WTC11 (cell line): ENCODE measurements at regions not wholly inside any gene's neighbourhood (a gene's known extent, or its start where the extent isn't known, plus 50 kb on each side); places are given as distances from the start of the nearest gene placed in this dataset.

Source experiments
- ATAC-seq: fragments of 200-7000 bp; cut with Tn5 transposase; 2 replicates; pipeline ENCODE4 v1.10.0; 2021; ENCODE audit warnings: mild to moderate bottlenecking, moderate library complexity
- CTCF ChIA-PET: fragments of 300-600 bp; sonication (Branson Sonifier 250); formaldehyde crosslinking; loops from one replicate; lab custom pipeline; 2021; ENCODE audit warnings: antibody characterized with exemption; lab: Charles Lee
- POLR2A ChIA-PET: fragments of 350-600 bp; sonication (Branson Sonifier 250); formaldehyde crosslinking; loops from one replicate; lab custom pipeline; 2021; ENCODE audit warnings: antibody characterized with exemption; lab: Charles Lee
- DNase-seq: peaks from one replicate; pipeline ENCODE4 v3.0.0; 2021; ENCODE audit warnings: low spot score
- H3K27ac Mint-ChIP-seq: 2 replicates; pipeline ENCODE4 v1.8.0; 2021; ENCODE audit warnings: mixed read lengths
- H3K27me3 Mint-ChIP-seq: 2 replicates; pipeline ENCODE4 v1.8.0; 2021; ENCODE audit warnings: low read depth, mild to moderate bottlenecking, moderate library complexity, mixed read lengths
- H3K36me3 Mint-ChIP-seq: 2 replicates; pipeline ENCODE4 v1.8.0; 2021; ENCODE audit warnings: mixed read lengths
- H3K4me1 Mint-ChIP-seq: 2 replicates; pipeline ENCODE4 v1.8.0; 2022; ENCODE audit warnings: mixed read lengths
- H3K4me3 Mint-ChIP-seq: 2 replicates; pipeline ENCODE4 v1.8.0; 2021; ENCODE audit warnings: mild to moderate bottlenecking, moderate library complexity, mixed read lengths
- H3K9me3 Mint-ChIP-seq: 2 replicates; pipeline ENCODE4 v1.8.0; 2021; ENCODE audit warnings: mixed read lengths
- ARID4B ChIP-seq: sonication (generic); formaldehyde crosslinking; IDR thresholded peaks from 2 replicates; pipeline ENCODE4 v1.8.0; 2023; ENCODE audit warnings: missing genetic modification reagents, mild to moderate bottlenecking, borderline replicate concordance
- CREB1 ChIP-seq: sonication (generic); formaldehyde crosslinking; IDR thresholded peaks from 2 replicates; pipeline ENCODE4 v1.8.0; 2023; ENCODE audit warnings: mild to moderate bottlenecking, missing genetic modification reagents
- E2F4 ChIP-seq: sonication (generic); formaldehyde crosslinking; IDR thresholded peaks from 2 replicates; pipeline ENCODE4 v1.8.1; 2022; ENCODE audit warnings: low read depth, mild to moderate bottlenecking, moderate library complexity, missing genetic modification reagents, borderline replicate concordance
- ELF4 ChIP-seq: sonication (generic); formaldehyde crosslinking; IDR thresholded peaks from 2 replicates; pipeline ENCODE4 v1.8.1; 2022; ENCODE audit warnings: low read depth, mild to moderate bottlenecking, moderate library complexity, missing genetic modification reagents
- ETV6 ChIP-seq: sonication (generic); formaldehyde crosslinking; IDR thresholded peaks from 2 replicates; pipeline ENCODE4 v1.8.1; 2022; ENCODE audit warnings: mild to moderate bottlenecking, missing genetic modification reagents
- FOXJ3 ChIP-seq: sonication (generic); formaldehyde crosslinking; IDR thresholded peaks from 2 replicates; pipeline ENCODE4 v1.9.0; 2021; ENCODE audit warnings: missing genetic modification reagents, mild to moderate bottlenecking, borderline replicate concordance
- IRF1 ChIP-seq: sonication (generic); formaldehyde crosslinking; IDR thresholded peaks from 2 replicates; pipeline ENCODE4 v1.8.0; 2023; ENCODE audit warnings: missing genetic modification reagents
- IRF2 ChIP-seq: sonication (generic); formaldehyde crosslinking; IDR thresholded peaks from 2 replicates; pipeline ENCODE4 v1.8.0; 2022; ENCODE audit warnings: low read depth, missing genetic modification reagents, borderline replicate concordance
- JAZF1 ChIP-seq: fragments of 250-450 bp; sonication (Bioruptor Pico); IDR thresholded peaks from 2 replicates; pipeline ENCODE4 v1.9.0; 2021; ENCODE audit warnings: moderate library complexity, mild to moderate bottlenecking, inconsistent platforms
- JUN ChIP-seq: sonication (generic); formaldehyde crosslinking; IDR thresholded peaks from 2 replicates; pipeline ENCODE4 v1.8.0; 2023; ENCODE audit warnings: mild to moderate bottlenecking, missing genetic modification reagents
- MLX ChIP-seq: sonication (generic); formaldehyde crosslinking; IDR thresholded peaks from 2 replicates; pipeline ENCODE4 v1.8.1; 2023; ENCODE audit warnings: mild to moderate bottlenecking, missing genetic modification reagents, moderate library complexity
- NFATC4 ChIP-seq: fragments of 250-450 bp; sonication (Bioruptor Pico); IDR thresholded peaks from 2 replicates; pipeline ENCODE4 v1.9.0; 2021; ENCODE audit warnings: mild to moderate bottlenecking
- NFYB ChIP-seq: sonication (generic); formaldehyde crosslinking; conservative IDR thresholded peaks from 2 replicates; pipeline ENCODE4 v1.8.0; 2022; ENCODE audit warnings: low read depth, missing genetic modification reagents
- OVOL2 ChIP-seq: fragments of 250-450 bp; sonication (Bioruptor Pico); IDR thresholded peaks from 2 replicates; pipeline ENCODE4 v1.9.0; 2021; ENCODE audit warnings: mild to moderate bottlenecking, borderline replicate concordance
- SP1 ChIP-seq: sonication (generic); formaldehyde crosslinking; conservative IDR thresholded peaks from 2 replicates; pipeline ENCODE4 v1.8.1; 2022; ENCODE audit warnings: missing genetic modification reagents
- TEAD4 ChIP-seq: sonication (generic); formaldehyde crosslinking; IDR thresholded peaks from 2 replicates; pipeline ENCODE4 v1.8.0; 2022; ENCODE audit warnings: mild to moderate bottlenecking, missing genetic modification reagents
- ZBTB43 ChIP-seq: sonication (generic); formaldehyde crosslinking; IDR thresholded peaks from 2 replicates; pipeline ENCODE4 v1.8.1; 2023; ENCODE audit warnings: mild to moderate bottlenecking, missing genetic modification reagents
- ZMAT4 ChIP-seq: fragments of 250-450 bp; sonication (Bioruptor Pico); IDR thresholded peaks from 2 replicates; pipeline ENCODE4 v1.9.0; 2021; ENCODE audit warnings: mild to moderate bottlenecking
- ZNF121 ChIP-seq: sonication (generic); formaldehyde crosslinking; IDR thresholded peaks from 2 replicates; pipeline ENCODE4 v1.8.0; 2023; ENCODE audit warnings: missing genetic modification reagents
- ZNF416 ChIP-seq: fragments of 250-450 bp; sonication (Bioruptor Pico); IDR thresholded peaks from 2 replicates; pipeline ENCODE4 v1.9.0; 2021; ENCODE audit warnings: mild to moderate bottlenecking, inconsistent platforms
- ZNF425 ChIP-seq: fragments of 250-450 bp; sonication (Bioruptor Pico); conservative IDR thresholded peaks from 2 replicates; pipeline ENCODE4 v1.9.0; 2021; ENCODE audit warnings: mild to moderate bottlenecking
- ZNF671 ChIP-seq: fragments of 250-450 bp; sonication (Bioruptor Pico); IDR thresholded peaks from 2 replicates; pipeline ENCODE4 v1.8.0; 2021; ENCODE audit warnings: mild to moderate bottlenecking

- TF ChIP-seq ARID4B (CRISPR knock-in tag) (no peak), ZNF121 (CRISPR knock-in tag) (no peak), ETV6 (CRISPR knock-in tag) (no peak), IRF2 (CRISPR knock-in tag) (no peak), JAZF1 (CRISPR knock-in tag) (no peak)
Measured at GRCh38 chr5:2267991-2268390, 385.3 kb upstream of the IRX4 start (continued).

- no peak for DNase-seq
- H3K27me3 Mint-ChIP-seq: no peaks in the 10 kb centered on the region
- H3K27ac Mint-ChIP-seq: no peak overlapping the region
- TF ChIP-seq NFYB (CRISPR knock-in tag) (no peak), ARID4B (CRISPR knock-in tag) (no peak), JUN (CRISPR knock-in tag) (no peak), E2F4 (CRISPR knock-in tag) (no peak), ZNF425 (CRISPR knock-in tag) (no peak), ZMAT4 (no peak), ELF4 (no peak), OVOL2 (no peak), MLX (CRISPR knock-in tag) (no peak), FOXJ3 (CRISPR knock-in tag) (no peak), CREB1 (CRISPR knock-in tag) (no peak), ZNF416 (no peak), IRF1 (CRISPR knock-in tag) (no peak), SP1 (CRISPR knock-in tag) (no peak), ZBTB43 (CRISPR knock-in tag) (no peak), ZNF671 (no peak), TEAD4 (CRISPR knock-in tag) (no peak), NFATC4 (CRISPR knock-in tag) (no peak)
Measured at GRCh38 chr5:2266641-2267240, 384.0 kb upstream of the IRX4 start.

More at GRCh38 chr5:2266641-2267240, 384.0 kb upstream of the IRX4 start:
- Mint-ChIP-seq H3K9me3 (peaks cover 4% of the 10 kb centered on the region; the same call in 1 of the 2 replicates), H3K4me3 (no peak overlapping the region), H3K36me3 (no peaks in the 10 kb centered on the region), H3K4me1 (peaks cover 16% of the 10 kb centered on the region)
- CTCF ChIA-PET: no interaction called here
- POLR2A ChIA-PET: no interaction called here
- no peak for ATAC-seq
